A549 (cell line): ENCODE measurements at regions not wholly inside any gene's neighbourhood (a gene's known extent, or its start where the extent isn't known, plus 50 kb on each side); places are given as distances from the start of the nearest gene placed in this dataset.

Source experiments
- ATAC-seq, 2 experiments: fragments of 200-7000 bp in 1 of 2; fragments of >200 bp in 1 of 2; cut with Nextera tagmentation in 1 of 2; cut with Tn5 transposase in 1 of 2; 3 replicates each; pipeline versions ENCODE4 v1.8.0 to v1.9.1; 2018 to 2020; ENCODE audit warnings: mild to moderate bottlenecking in 1 of 2, moderate library complexity in 1 of 2
- CTCF ChIA-PET: fragments of 300-600 bp; sonication (Branson Sonifier 250); formaldehyde crosslinking; extraction: SDS; loops from one replicate; lab custom pipeline; 2021; ENCODE audit warnings: antibody characterized with exemption, inconsistent platforms; lab: Yijun Ruan, JAX
- POLR2A ChIA-PET: fragments of 350-600 bp; formaldehyde crosslinking; extraction: SDS; loops from one replicate; lab custom pipeline; 2021; ENCODE audit warnings: antibody characterized with exemption, inconsistent platforms; lab: Yijun Ruan, JAX
- DNase-seq, 2 experiments: peaks; one replicate each; pipeline versions ENCODE4 v3.0.0 to v3.0.0-alpha.2; 2011 to 2016; ENCODE audit warnings: low read depth in 1 of 2, low spot score in 1 of 2
- FAIRE-seq: peaks from 2 replicates; lab custom pipeline; 2011; peaks lifted over from hg19 to GRCh38; lab: Jason Lieb, UNC
- H3K27ac ChIP-seq, 2 experiments: fragments of >200 bp; sonication (Bioruptor Twin); formaldehyde crosslinking; 3 replicates each; pipeline ENCODE4 v1.5.1; 2016 to 2017
- H3K4me1 ChIP-seq: fragments of >200 bp; sonication (Bioruptor Twin); formaldehyde crosslinking; 3 replicates; pipeline ENCODE4 v1.6.1; 2016
- H3K4me2 ChIP-seq: fragments of >200 bp; sonication (Bioruptor Twin); formaldehyde crosslinking; 3 replicates; pipeline ENCODE4 v1.6.1; 2016
- H3K4me3 ChIP-seq: fragments of >200 bp; sonication (Bioruptor Twin); formaldehyde crosslinking; 3 replicates; pipeline ENCODE4 v1.5.1; 2016
- H3K9me3 ChIP-seq: fragments of >200 bp; sonication (Bioruptor Twin); formaldehyde crosslinking; 3 replicates; pipeline ENCODE4 v1.6.1; 2016
- BCL3 ChIP-seq: fragments of >200 bp; sonication (Bioruptor Twin); formaldehyde crosslinking; IDR thresholded peaks from 3 replicates; pipeline ENCODE4 v1.6.1; 2016
- CEBPB ChIP-seq, 2 experiments: fragments of >200 bp in 1 of 2; sonication (Bioruptor Twin) in 1 of 2; formaldehyde crosslinking in 1 of 2; IDR thresholded peaks; 2 replicates each; pipeline ENCODE4 v1.6.1; 2012 to 2016
- CHD2 ChIP-seq: fragments of 150-350 bp; IDR thresholded peaks from 2 replicates; pipeline ENCODE4 v1.6.1; 2014; ENCODE audit warnings: low read length; ENCODE audit not compliant: partially characterized antibody
- CTCF ChIP-seq: fragments of >200 bp; sonication (Bioruptor Twin); formaldehyde crosslinking; IDR thresholded peaks from 3 replicates; pipeline ENCODE4 v1.5.1; 2016
- E2F6 ChIP-seq: IDR thresholded peaks from 2 replicates; pipeline ENCODE4 v1.6.1; 2012; ENCODE audit warnings: low read depth, borderline replicate concordance
- EHF ChIP-seq: fragments of 250-450 bp; sonication (Bioruptor Pico); IDR thresholded peaks from 2 replicates; pipeline ENCODE4 v1.5.0; 2020; ENCODE audit warnings: mild to moderate bottlenecking
- ELK1 ChIP-seq: fragments of 150-350 bp; IDR thresholded peaks from 2 replicates; pipeline ENCODE4 v1.6.1; 2014; ENCODE audit warnings: low read depth, mild to moderate bottlenecking, low read length
- FOSB ChIP-seq: fragments of 250-450 bp; sonication (Bioruptor Pico); IDR thresholded peaks from 2 replicates; pipeline ENCODE4 v1.5.0; 2020; ENCODE audit warnings: mild to moderate bottlenecking, moderate library complexity
- FOXS1 ChIP-seq: fragments of 250-450 bp; sonication (Bioruptor Pico); IDR thresholded peaks from 2 replicates; pipeline ENCODE4 v1.5.0; 2020; ENCODE audit warnings: mild to moderate bottlenecking, moderate library complexity
- GATA3 ChIP-seq: IDR thresholded peaks from 2 replicates; pipeline ENCODE4 v1.6.1; 2012; ENCODE audit warnings: borderline replicate concordance
- HMGXB4 ChIP-seq: fragments of 250-450 bp; sonication (Bioruptor Pico); IDR thresholded peaks from 2 replicates; pipeline ENCODE4 v1.5.0; 2021; ENCODE audit warnings: mild to moderate bottlenecking, moderate library complexity, borderline replicate concordance
- HOXB13 ChIP-seq: fragments of 250-450 bp; sonication (Bioruptor Pico); IDR thresholded peaks from 2 replicates; pipeline ENCODE4 v1.5.0; 2020; ENCODE audit warnings: low read depth, mild to moderate bottlenecking, moderate library complexity
- MAX ChIP-seq: IDR thresholded peaks from 2 replicates; pipeline ENCODE4 v1.6.1; 2012
- NFE2L2 ChIP-seq: fragments of 150-350 bp; conservative IDR thresholded peaks from 2 replicates; pipeline ENCODE4 v1.6.1; 2014; ENCODE audit warnings: low read length
- POLR2A ChIP-seq: IDR thresholded peaks from 2 replicates; pipeline ENCODE4 v1.6.1; 2012; ENCODE audit warnings: mild to moderate bottlenecking, low read length
- RAD21 ChIP-seq, 2 experiments: fragments of >200 bp in 1 of 2; sonication (Bioruptor Twin) in 1 of 2; formaldehyde crosslinking in 1 of 2; IDR thresholded peaks in 1 of 2; conservative IDR thresholded peaks in 1 of 2; 2 replicates in 1 of 2; 3 replicates in 1 of 2; pipeline ENCODE4 v1.6.1; 2012 to 2018; ENCODE audit warnings: inconsistent platforms in 1 of 2
- RFX5 ChIP-seq: fragments of 450-650 bp; IDR thresholded peaks from 2 replicates; pipeline ENCODE4 v1.7.1; 2014; ENCODE audit warnings: antibody characterized with exemption, mild to moderate bottlenecking, moderate library complexity
- TP53 ChIP-seq: fragments of 250-450 bp; sonication (Bioruptor Pico); IDR thresholded peaks from 2 replicates; pipeline ENCODE4 v1.5.0; 2021; ENCODE audit warnings: mild to moderate bottlenecking, moderate library complexity
- USF2 ChIP-seq: fragments of 450-650 bp; IDR thresholded peaks from 2 replicates; pipeline ENCODE4 v1.6.1; 2014; ENCODE audit warnings: antibody characterized with exemption
- ZC3H11A ChIP-seq: fragments of 450-650 bp; IDR thresholded peaks from 2 replicates; pipeline ENCODE4 v1.6.1; 2014; ENCODE audit warnings: antibody characterized with exemption, mild to moderate bottlenecking
- ZSCAN20 ChIP-seq: fragments of 250-450 bp; sonication (Bioruptor Pico); IDR thresholded peaks from 2 replicates; pipeline ENCODE4 v1.8.0; 2022; ENCODE audit warnings: mild to moderate bottlenecking, moderate library complexity
- WGBS: methylation state at CpG from one replicate; pipeline ENCODE4 v1.1.6; 2017; ENCODE audit errors: missing lambda C conversion rate; 5-methylcytosine and 5-hydroxymethylcytosine counted together

- no peaks in the 10 kb centered on the region for H3K4me1 ChIP-seq
- FAIRE-seq (no peak), ATAC-seq (no peak), DNase-seq (no peak)
- H3K4me2 ChIP-seq: no peak overlapping the region
- TF ChIP-seq FOSB (CRISPR knock-in tag) (no peak), POLR2A (no peak), TP53 (CRISPR knock-in tag) (no peak), GATA3 (no peak), RAD21 (conservative IDR thresholded peaks at IDR 0.05 in 1 of 2, IDR thresholded peaks at IDR 0.05 in 1 of 2) (no peak), ZC3H11A (no peak), USF2 (no peak), EHF (CRISPR knock-in tag) (no peak)
- whole genome bisulfite sequencing: 78% methylated on average over 20 of the region's 22 CpGs
- H3K9me3 ChIP-seq: peaks cover 5% of the 10 kb centered on the region; the same call in 1 of the 3 replicates
- H3K27ac ChIP-seq: no peak overlapping the region
- ChIA-PET POLR2A (no interaction called here), CTCF (interaction anchor here (1.0 kb wide), 1 partner anchor 12 kb away, joined by 3 read pairs; no protein-coding TSS in a partner anchor)
- no peak overlapping the region for H3K4me3 ChIP-seq
Observed at GRCh38 chr22:48665311-48665995, 1162.2 kb downstream of the BRD1 start.

GRCh38 chr22:48664586-48664985 lies 1163.1 kb downstream of the BRD1 start:
- FAIRE-seq: no peak
- POLR2A ChIA-PET: no interaction called here
- DNase-seq: no peak
- CTCF ChIA-PET: no interaction called here
- ATAC-seq: no peak
- peaks cover 5% of the 10 kb centered on the region; the same call in 1 of the 3 replicates for H3K9me3 ChIP-seq
- 75% methylated on average over 13 of the region's 13 CpGs for WGBS
- H3K4me1 ChIP-seq: no peaks in the 10 kb centered on the region
- no peak overlapping the region for H3K27ac ChIP-seq
- H3K4me3 ChIP-seq: no peak overlapping the region
- no peak overlapping the region for H3K4me2 ChIP-seq
- no peak for TF ChIP-seq CHD2
- no peak for TF ChIP-seq CEBPB (IDR thresholded peaks at IDR 0.05)
- no peak for TF ChIP-seq HMGXB4 (CRISPR knock-in tag)
- TF ChIP-seq TP53 (CRISPR knock-in tag): no peak
- no peak for TF ChIP-seq CTCF
- TF ChIP-seq USF2: no peak
- no peak for TF ChIP-seq FOXS1
- no peak for TF ChIP-seq ZSCAN20 (CRISPR knock-in tag)
- TF ChIP-seq RFX5: no peak
- TF ChIP-seq HOXB13 (CRISPR knock-in tag): no peak
- TF ChIP-seq NFE2L2: no peak
- no peak for TF ChIP-seq BCL3
- no peak for TF ChIP-seq MAX
- TF ChIP-seq ELK1: no peak
- no peak for TF ChIP-seq E2F6
- TF ChIP-seq POLR2A: no peak
